Activated CD8-positive, alpha-beta T cell treated with anti-CD3 and anti-CD28 coated beads for 36 hours (primary cell): ENCODE measurements at regions not wholly inside any gene's neighbourhood (a gene's known extent, or its start where the extent isn't known, plus 50 kb on each side); places are given as distances from the start of the nearest gene placed in this dataset.

Experiments
- ATAC-seq: fragments of 200-7000 bp; cut with Tn5 transposase; one replicate; pipeline ENCODE4 v1.10.0; 2021; ENCODE audit warnings: mild to moderate bottlenecking, moderate library complexity
- CTCF ChIA-PET: fragments of 350-600 bp; sonication (Branson Sonifier 250); formaldehyde crosslinking; loops from one replicate; lab custom pipeline; 2021; ENCODE audit warnings: antibody characterized with exemption; lab: Charles Lee
- POLR2A ChIA-PET: fragments of 350-600 bp; sonication (Branson Sonifier 250); formaldehyde crosslinking; loops from one replicate; lab custom pipeline; 2021; ENCODE audit warnings: antibody characterized with exemption; lab: Charles Lee
- DNase-seq: peaks from one replicate; pipeline ENCODE4 v3.0.0-alpha.2; 2020
- H3K27ac Mint-ChIP-seq: one replicate; pipeline ENCODE4 v1.8.0; 2021; ENCODE audit warnings: mild to moderate bottlenecking, mixed read lengths
- H3K27me3 Mint-ChIP-seq: one replicate; pipeline ENCODE4 v1.8.0; 2021; ENCODE audit warnings: mixed read lengths
- H3K36me3 Mint-ChIP-seq: one replicate; pipeline ENCODE4 v1.8.0; 2021; ENCODE audit warnings: low read depth, mixed read lengths
- H3K4me1 Mint-ChIP-seq: one replicate; pipeline ENCODE4 v1.8.0; 2021; ENCODE audit warnings: low read depth, mixed read lengths
- H3K4me3 Mint-ChIP-seq: one replicate; pipeline ENCODE4 v1.8.0; 2021; ENCODE audit warnings: mild to moderate bottlenecking, moderate library complexity, mixed read lengths
- H3K9me3 Mint-ChIP-seq: one replicate; pipeline ENCODE4 v1.8.0; 2021; ENCODE audit warnings: mixed read lengths
- intact Hi-C: fragments of 100-400 bp; cut with micrococcal nuclease; formaldehyde crosslinking; loops from one replicate; pipeline ENCODE4 v1.10.0; 2022
- TF ChIP-seq, protein P1 (sequence below): fragments of 200-600 bp; IDR thresholded peaks from one replicate; pipeline ENCODE4 v1.8.0; 2022; ENCODE audit warnings: antibody characterized with exemption, mild to moderate bottlenecking

GRCh38 chr2:146278881-146279280 is 1565.9 kb upstream of the ACVR2A start:
- POLR2A ChIA-PET = no interaction called here
- CTCF ChIA-PET = no interaction called here
- DNase-seq (no peak), ATAC-seq (no peak)
- TF ChIP-seq, protein P1, sequence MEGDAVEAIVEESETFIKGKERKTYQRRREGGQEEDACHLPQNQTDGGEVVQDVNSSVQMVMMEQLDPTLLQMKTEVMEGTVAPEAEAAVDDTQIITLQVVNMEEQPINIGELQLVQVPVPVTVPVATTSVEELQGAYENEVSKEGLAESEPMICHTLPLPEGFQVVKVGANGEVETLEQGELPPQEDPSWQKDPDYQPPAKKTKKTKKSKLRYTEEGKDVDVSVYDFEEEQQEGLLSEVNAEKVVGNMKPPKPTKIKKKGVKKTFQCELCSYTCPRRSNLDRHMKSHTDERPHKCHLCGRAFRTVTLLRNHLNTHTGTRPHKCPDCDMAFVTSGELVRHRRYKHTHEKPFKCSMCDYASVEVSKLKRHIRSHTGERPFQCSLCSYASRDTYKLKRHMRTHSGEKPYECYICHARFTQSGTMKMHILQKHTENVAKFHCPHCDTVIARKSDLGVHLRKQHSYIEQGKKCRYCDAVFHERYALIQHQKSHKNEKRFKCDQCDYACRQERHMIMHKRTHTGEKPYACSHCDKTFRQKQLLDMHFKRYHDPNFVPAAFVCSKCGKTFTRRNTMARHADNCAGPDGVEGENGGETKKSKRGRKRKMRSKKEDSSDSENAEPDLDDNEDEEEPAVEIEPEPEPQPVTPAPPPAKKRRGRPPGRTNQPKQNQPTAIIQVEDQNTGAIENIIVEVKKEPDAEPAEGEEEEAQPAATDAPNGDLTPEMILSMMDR = no peak
- Mint-ChIP-seq H3K36me3 (no peaks in the 10 kb centered on the region), H3K27ac (no peak overlapping the region), H3K27me3 (no peaks in the 10 kb centered on the region), H3K9me3 (no peaks in the 10 kb centered on the region), H3K4me1 (no peaks in the 10 kb centered on the region), H3K4me3 (no peak overlapping the region)
- intact Hi-C loops = no loop called here

- no peak overlapping the region for H3K27ac Mint-ChIP-seq
- ChIA-PET POLR2A (no interaction called here), CTCF (no interaction called here)
- ATAC-seq (no peak), DNase-seq (no peak)
- TF ChIP-seq, protein P1 = no peak
- H3K9me3 Mint-ChIP-seq = no peaks in the 10 kb centered on the region
- H3K27me3 Mint-ChIP-seq = no peaks in the 10 kb centered on the region
- intact Hi-C loops = no loop called here
- no peaks in the 10 kb centered on the region for H3K4me1 Mint-ChIP-seq
- no peaks in the 10 kb centered on the region for H3K36me3 Mint-ChIP-seq
- H3K4me3 Mint-ChIP-seq = no peak overlapping the region
These were observed 1573.5 kb upstream of the ACVR2A start for GRCh38 chr2:146271131-146271831.

DNA sequence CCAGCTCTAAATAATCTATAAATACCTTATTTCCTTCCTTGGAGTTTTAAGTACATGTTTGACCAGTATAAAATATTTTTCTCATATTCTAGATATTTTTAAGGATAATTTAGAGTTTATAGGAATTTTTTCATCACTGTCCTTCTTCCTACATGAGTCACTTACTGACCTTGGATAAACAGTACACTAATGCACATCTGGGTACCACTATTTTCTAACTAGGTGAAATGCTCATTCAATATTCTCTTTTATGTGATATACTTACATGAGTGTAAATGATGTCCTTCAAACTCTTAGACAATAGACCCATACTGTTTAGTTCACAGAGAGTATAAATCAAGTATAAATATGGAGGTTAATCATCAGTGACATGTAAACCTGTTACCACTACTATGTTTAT is 1574.2 kb upstream of the ACVR2A start:
- POLR2A ChIA-PET = no interaction called here
- TF ChIP-seq, protein P1 = no peak
- H3K27me3 Mint-ChIP-seq = no peaks in the 10 kb centered on the region
- no peak for ATAC-seq
- CTCF ChIA-PET = no interaction called here
- intact Hi-C loops = no loop called here
- DNase-seq = no peak
- H3K36me3 Mint-ChIP-seq = no peaks in the 10 kb centered on the region
- H3K4me1 Mint-ChIP-seq = no peaks in the 10 kb centered on the region
- no peaks in the 10 kb centered on the region for H3K9me3 Mint-ChIP-seq
- H3K4me3 Mint-ChIP-seq = no peak overlapping the region
- no peak overlapping the region for H3K27ac Mint-ChIP-seq

DNA sequence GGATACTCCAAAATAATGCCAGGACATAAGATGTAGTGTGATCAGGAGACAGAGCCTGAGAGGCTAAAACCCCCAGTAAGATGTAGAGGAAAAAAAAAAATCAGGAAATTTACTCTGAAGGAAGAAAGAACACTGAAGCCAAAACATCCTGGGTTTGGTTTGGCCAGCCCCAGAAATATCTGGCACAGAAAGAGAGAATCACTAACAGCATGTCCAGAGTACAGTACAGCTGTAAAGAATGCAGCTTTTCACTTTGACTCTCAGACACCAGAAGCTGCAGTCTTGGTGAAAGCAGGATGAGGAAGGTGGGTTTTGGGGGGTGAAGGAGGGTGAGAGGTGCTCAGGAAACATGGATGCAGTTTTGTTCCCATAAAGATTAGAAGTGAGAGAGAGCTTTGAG is 1577.7 kb upstream of the ACVR2A start:
- Mint-ChIP-seq H3K4me1 (no peaks in the 10 kb centered on the region), H3K27me3 (no peaks in the 10 kb centered on the region), H3K36me3 (no peaks in the 10 kb centered on the region), H3K9me3 (peaks cover 4% of the 10 kb centered on the region), H3K4me3 (no peak overlapping the region), H3K27ac (no peak overlapping the region)
- DNase-seq (no peak), ATAC-seq (no peak)
- ChIA-PET POLR2A (no interaction called here), CTCF (no interaction called here)
- TF ChIP-seq, protein P1 = no peak
- intact Hi-C loops = no loop called here

- Mint-ChIP-seq H3K36me3 (no peaks in the 10 kb centered on the region), H3K4me3 (no peak overlapping the region), H3K27me3 (no peaks in the 10 kb centered on the region), H3K4me1 (no peaks in the 10 kb centered on the region), H3K9me3 (peaks cover 4% of the 10 kb centered on the region), H3K27ac (no peak overlapping the region)
- TF ChIP-seq, protein P1 = no peak
- intact Hi-C loops = no loop called here
- POLR2A ChIA-PET = no interaction called here
- no peak for DNase-seq
- ATAC-seq = no peak
- CTCF ChIA-PET = no interaction called here
These were observed 1579.2 kb upstream of the ACVR2A start for GRCh38 chr2:146265656-146266055.
